Mucosa of descending colon (tissue), 3 donors: ENCODE measurements at regions not wholly inside any gene's neighbourhood (a gene's known extent, or its start where the extent isn't known, plus 50 kb on each side); places are given as distances from the start of the nearest gene placed in this dataset.

ENCODE experiments used
- ATAC-seq: fragments of 200-7000 bp; cut with Tn5 transposase; one replicate; pipeline ENCODE4 v1.9.1; 2020; ENCODE audit warnings: mild to moderate bottlenecking, moderate library complexity
- DNase-seq, 3 donors: peaks; one replicate each; pipeline ENCODE4 v3.0.0-alpha.2; 2020
- H3K36me3 ChIP-seq: fragments of 200-600 bp; one replicate; pipeline ENCODE4 v1.8.0; 2021; ENCODE audit warnings: low read depth, mild to moderate bottlenecking
- H3K4me1 ChIP-seq: fragments of 200-600 bp; one replicate; pipeline ENCODE4 v1.8.0; 2021; ENCODE audit warnings: low read depth, mild to moderate bottlenecking
- H3K4me3 ChIP-seq: fragments of 200-600 bp; one replicate; pipeline ENCODE4 v1.8.0; 2021; ENCODE audit warnings: mild to moderate bottlenecking
- H3K9me3 ChIP-seq: fragments of 200-600 bp; one replicate; pipeline ENCODE4 v1.8.0; 2021; ENCODE audit warnings: mild to moderate bottlenecking
- intact Hi-C, 2 donors: fragments of 100-400 bp; cut with DNase I in 1 of 2; cut with micrococcal nuclease in 1 of 2; formaldehyde crosslinking; loops; one replicate each; pipeline versions ENCODE4 v1.11.0 to v1.11.1; 2022; cut with DNase I, micrococcal nuclease
- TF ChIP-seq, protein P1 (sequence below): fragments of 200-600 bp; IDR thresholded peaks from one replicate; pipeline ENCODE4 v1.8.0; 2022; ENCODE audit warnings: antibody characterized with exemption, mild to moderate bottlenecking
- donor health status: DM: no; HTN: no; CAD: no; lungs with moderate emphysema.
- donor health status: DM: no; HTN: no; CAD: no.
- donor health status: DM: no; HTN: yes; CAD: no.

DNA sequence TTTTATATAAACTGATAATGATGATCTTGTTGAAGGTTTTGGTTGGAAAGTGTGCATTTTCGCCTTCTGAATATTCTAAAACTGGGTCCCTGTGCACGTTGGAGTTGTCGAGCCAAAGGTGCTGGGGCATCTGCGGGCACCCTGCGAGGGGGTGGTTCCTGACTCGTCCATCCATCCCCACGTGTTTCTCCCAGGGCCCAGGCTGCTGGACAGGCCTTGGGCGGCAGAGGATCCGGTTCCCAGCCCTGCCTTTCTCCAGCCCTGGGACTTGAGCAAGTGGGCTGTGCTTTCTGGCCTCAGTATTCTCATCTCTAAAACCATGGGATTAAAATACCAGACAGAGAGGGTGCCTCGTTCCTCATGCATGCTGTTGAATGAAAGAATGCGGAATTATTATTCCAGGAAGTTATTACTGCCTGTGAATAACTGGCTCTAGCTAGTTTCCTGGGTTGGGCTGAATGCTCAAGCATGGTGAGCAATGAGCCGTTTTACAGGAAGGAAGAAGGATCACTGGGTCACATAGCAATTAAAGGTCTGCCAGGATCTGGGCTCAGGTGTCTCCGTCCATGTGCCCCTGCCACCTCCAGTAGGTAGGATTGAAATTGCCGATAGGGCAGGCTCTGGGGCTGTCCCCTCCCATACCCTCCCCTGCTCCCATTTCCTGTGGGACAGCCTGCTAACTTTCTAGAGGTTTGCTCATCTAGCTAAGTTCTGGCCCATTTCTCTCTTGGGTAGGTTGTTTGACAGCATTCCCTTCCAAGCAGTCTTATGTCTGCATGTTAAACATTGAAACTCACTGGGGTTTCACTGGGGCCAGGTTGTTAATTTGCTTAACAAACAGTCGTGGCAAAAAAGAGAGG, 77.2 kb upstream of the HS6ST1 start:
- H3K4me3 ChIP-seq: no peak overlapping the region
- no peaks in the 10 kb centered on the region for H3K4me1 ChIP-seq
- DNase-seq: peak in 1 of 3 donors; percentile 41
- intact Hi-C loops: no loop called here
- H3K36me3 ChIP-seq: no peaks in the 10 kb centered on the region
- TF ChIP-seq, protein P1, sequence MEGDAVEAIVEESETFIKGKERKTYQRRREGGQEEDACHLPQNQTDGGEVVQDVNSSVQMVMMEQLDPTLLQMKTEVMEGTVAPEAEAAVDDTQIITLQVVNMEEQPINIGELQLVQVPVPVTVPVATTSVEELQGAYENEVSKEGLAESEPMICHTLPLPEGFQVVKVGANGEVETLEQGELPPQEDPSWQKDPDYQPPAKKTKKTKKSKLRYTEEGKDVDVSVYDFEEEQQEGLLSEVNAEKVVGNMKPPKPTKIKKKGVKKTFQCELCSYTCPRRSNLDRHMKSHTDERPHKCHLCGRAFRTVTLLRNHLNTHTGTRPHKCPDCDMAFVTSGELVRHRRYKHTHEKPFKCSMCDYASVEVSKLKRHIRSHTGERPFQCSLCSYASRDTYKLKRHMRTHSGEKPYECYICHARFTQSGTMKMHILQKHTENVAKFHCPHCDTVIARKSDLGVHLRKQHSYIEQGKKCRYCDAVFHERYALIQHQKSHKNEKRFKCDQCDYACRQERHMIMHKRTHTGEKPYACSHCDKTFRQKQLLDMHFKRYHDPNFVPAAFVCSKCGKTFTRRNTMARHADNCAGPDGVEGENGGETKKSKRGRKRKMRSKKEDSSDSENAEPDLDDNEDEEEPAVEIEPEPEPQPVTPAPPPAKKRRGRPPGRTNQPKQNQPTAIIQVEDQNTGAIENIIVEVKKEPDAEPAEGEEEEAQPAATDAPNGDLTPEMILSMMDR: no peak
- no peaks in the 10 kb centered on the region for H3K9me3 ChIP-seq
- peak; percentile 85 for ATAC-seq

DNA sequence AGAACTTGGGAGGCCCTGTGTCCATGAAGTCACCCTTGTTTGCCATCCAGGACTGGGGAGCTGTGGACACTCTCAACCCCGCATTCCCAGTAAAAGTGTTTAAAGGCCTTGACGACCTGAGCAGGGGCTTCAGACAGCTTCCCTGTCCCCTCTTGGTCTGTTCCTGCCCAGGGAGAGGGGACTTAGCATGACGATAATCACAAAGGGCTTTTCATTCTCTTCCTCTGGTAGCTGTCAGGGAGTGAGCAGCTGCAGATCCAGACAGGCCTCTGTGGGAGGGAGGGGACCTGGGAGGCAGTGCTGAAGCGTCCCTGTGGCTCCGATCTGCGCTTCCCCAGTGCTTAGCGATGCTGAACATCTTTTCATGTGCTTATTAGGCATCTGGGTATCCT, 77.8 kb upstream of the HS6ST1 start:
- DNase-seq: peak in 1 of 3 donors; percentile 4
- ATAC-seq: no peak
- H3K4me3 ChIP-seq: no peak overlapping the region
- no peaks in the 10 kb centered on the region for H3K4me1 ChIP-seq
- no peaks in the 10 kb centered on the region for H3K36me3 ChIP-seq
- TF ChIP-seq, protein P1: no peak
- H3K9me3 ChIP-seq: no peaks in the 10 kb centered on the region
- intact Hi-C loops: no loop called here

DNA sequence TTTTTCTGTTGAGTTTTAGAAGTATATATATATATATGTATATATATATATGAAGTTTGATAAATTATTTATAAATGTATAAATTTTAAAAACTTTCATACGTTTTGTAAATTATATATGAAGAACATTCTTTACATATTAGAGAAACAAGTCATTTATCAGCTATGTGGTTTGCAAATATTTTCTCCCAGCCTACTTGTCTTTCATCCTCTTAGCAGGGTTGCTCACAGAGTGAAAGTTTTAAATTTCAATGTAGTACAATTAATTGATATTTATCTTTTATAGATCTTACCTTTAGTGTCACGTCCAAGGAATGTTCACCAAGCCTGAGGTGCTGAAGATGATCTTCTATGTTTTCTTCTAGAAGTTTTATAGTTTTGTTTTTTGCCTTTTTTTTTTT, 78.3 kb upstream of the HS6ST1 start:
- TF ChIP-seq, protein P1: no peak
- intact Hi-C loops: no loop called here

DNA sequence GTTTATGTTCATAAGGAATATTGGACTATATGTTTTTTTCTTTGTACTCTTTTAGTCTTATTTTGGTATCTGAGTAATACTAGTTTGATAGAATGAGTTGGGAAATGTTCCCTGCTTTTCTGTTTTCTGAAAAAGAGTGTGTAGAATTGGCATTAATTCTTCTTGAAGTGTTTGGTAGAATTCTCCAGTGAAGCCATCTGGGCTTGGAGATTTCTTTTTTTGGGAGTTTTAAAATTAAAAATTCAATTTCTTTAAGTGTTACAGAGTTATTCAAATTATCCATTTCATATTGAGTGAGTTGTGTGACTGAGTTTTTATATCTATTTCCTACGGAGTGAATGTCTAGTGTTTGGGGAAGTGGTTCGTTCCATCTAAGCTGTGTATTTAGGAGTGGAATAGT, 80.6 kb upstream of the HS6ST1 start:
- intact Hi-C loops: no loop called here

More for the DNA sequence above, 78.3 kb upstream of the HS6ST1 start:
- ATAC-seq (no peak), DNase-seq (no peak)
- H3K9me3 ChIP-seq: no peaks in the 10 kb centered on the region
- H3K4me3 ChIP-seq: no peak overlapping the region
- H3K4me1 ChIP-seq: no peaks in the 10 kb centered on the region
- no peaks in the 10 kb centered on the region for H3K36me3 ChIP-seq

DNA sequence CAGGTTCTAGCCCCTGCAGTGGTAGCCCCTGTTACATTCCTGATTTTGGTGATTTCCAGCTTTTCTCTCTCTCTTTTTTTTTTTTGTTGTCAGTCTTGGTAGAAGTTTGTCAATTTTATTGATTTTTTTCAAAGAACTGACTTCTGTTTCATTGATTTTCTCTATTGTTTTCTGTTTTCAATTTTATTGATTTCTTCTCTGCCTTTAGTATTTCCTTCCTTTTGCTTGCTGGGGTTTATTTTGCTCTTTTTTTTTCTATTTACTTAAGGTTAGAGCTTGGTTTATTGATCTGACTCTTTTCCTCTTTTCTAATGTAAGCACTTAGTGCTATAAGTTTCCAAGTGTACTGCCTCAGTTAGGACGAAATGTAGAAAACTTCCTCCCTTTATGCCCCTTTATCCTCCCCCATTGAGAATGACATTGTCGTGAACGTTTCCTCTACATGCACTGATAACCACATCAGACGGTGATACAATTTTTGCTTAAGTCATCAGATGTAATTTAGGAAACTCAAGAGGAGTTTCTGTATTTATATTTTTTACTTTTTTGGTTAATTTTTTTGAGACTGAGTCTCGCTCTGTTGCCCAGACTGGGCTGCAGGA, 81.1 kb upstream of the HS6ST1 start:
- intact Hi-C loops: no loop called here
- ATAC-seq: no peak
- Histone ChIP-seq H3K36me3 (no peaks in the 10 kb centered on the region), H3K4me3 (no peak overlapping the region), H3K9me3 (no peaks in the 10 kb centered on the region), H3K4me1 (no peaks in the 10 kb centered on the region)
- DNase-seq: no peak
- TF ChIP-seq, protein P1: no peak

More for the DNA sequence above, 80.6 kb upstream of the HS6ST1 start:
- no peaks in the 10 kb centered on the region for H3K9me3 ChIP-seq
- no peaks in the 10 kb centered on the region for H3K36me3 ChIP-seq
- ATAC-seq (no peak), DNase-seq (no peak)
- TF ChIP-seq, protein P1: no peak
- H3K4me1 ChIP-seq: no peaks in the 10 kb centered on the region
- no peak overlapping the region for H3K4me3 ChIP-seq
